ENCODE measurements at regions not wholly inside any gene's neighbourhood (a gene's known extent, or its start where the extent isn't known, plus 50 kb on each side); places are given as distances from the start of the nearest gene placed in this dataset.
"Not testable (repeated sequence)": the region's sequence is repeated elsewhere in the genome, so short reads cannot be mapped to it uniquely, and the experiment has no call there.

DNA sequence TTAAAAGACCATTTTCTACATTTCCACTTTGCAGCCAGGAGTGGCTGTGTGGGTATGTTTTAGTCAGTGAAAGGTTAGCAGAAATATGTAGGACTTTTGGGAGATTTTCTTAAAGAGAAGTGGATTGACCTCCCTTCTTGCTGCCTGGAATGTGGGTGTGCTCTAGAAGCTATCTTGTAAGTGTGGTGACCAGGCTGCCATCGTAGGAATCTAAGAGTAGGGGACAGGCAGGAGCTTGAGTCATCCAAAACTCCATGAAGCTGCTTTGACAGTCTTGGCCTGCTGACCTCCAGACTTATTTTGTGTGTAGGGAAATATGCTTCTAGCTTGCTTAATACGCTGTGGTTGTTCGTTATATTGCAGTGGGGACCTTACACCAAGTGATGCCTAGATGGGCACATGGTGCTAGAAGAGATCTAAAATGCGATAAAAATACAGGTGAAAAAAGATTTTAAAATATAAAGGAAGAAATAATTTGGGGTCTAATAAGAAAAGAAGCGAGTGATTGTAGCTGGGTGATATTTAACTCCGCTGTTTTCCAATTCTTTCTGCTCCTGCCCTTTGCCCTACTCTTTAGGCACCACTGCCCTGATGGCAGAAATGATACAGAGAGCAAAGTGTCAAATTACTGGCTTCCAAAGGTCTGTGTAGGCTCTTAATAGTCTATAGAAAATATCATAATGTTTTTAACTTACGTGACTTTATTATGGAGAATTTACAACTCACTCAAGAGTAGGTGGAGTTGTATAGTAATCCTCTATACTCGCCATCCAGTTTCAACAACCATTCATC, 298.2 kb upstream of the ZNF608 start:
- DNase-seq (ENCODE audit: low read depth in 2 of 2) = peak in 1 of 2 donors; percentile 35

DNA sequence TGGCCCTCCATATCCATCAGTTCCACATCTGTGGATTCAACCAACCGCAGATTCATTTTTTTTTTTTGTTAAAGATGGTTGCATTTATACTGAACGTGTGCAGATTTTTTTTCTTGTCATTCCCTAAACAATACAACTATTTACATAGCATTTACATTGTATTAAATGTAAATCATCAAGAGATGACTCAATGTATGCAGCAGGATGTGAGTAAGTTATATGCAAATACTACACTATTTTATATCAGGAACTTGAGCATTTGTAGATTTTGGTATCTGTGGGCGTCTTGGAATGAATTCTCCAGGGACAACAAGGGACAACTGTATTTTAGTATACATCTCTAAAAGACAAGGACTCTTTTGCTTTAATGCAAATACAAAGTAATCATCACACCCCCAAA, 299.2 kb upstream of the ZNF608 start:
- DNase-seq (ENCODE audit: low read depth in 2 of 2) = no peak

DNA sequence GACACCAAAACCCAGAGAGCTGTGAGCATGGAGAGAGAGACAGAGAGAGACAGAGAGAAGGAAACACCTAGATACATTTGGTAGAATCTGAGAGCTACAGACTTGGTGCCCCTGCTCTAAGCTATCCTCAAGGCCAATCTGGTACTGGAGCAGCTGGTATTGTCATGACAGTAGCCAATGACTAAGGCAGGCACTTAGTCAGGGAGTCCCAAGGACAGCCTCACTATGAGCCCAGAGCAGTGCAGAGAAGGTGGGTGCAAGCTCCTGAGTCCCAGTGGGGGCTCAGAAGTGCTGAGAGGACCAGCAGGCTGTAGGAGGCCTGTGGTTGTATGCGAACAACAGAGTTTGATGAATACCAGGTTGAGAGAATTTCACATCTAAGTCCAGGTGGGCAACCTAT, 300.4 kb upstream of the ZNF608 start:
- no peak for DNase-seq (ENCODE audit: low read depth in 2 of 2)

DNA sequence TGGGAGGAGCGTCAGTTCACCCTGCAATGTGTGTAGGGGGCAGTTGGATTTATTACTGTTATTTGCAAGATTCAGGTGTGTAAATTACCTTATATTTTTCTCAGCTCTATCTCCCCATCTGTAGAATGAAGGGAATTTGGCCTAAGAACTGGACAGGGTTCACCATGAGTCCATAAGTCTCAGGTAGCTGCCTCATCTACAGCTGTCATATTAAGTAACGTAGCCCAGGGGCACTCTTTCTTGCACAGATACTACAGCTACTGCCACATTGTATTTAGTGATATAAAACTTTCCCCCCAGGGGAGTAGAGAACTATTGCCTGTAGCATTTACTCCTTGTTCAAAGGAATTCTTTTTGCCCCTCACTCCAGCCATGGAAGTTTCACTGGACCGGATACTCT, 301.4 kb upstream of the ZNF608 start:
- no peak for DNase-seq (ENCODE audit: low read depth in 2 of 2)

DNA sequence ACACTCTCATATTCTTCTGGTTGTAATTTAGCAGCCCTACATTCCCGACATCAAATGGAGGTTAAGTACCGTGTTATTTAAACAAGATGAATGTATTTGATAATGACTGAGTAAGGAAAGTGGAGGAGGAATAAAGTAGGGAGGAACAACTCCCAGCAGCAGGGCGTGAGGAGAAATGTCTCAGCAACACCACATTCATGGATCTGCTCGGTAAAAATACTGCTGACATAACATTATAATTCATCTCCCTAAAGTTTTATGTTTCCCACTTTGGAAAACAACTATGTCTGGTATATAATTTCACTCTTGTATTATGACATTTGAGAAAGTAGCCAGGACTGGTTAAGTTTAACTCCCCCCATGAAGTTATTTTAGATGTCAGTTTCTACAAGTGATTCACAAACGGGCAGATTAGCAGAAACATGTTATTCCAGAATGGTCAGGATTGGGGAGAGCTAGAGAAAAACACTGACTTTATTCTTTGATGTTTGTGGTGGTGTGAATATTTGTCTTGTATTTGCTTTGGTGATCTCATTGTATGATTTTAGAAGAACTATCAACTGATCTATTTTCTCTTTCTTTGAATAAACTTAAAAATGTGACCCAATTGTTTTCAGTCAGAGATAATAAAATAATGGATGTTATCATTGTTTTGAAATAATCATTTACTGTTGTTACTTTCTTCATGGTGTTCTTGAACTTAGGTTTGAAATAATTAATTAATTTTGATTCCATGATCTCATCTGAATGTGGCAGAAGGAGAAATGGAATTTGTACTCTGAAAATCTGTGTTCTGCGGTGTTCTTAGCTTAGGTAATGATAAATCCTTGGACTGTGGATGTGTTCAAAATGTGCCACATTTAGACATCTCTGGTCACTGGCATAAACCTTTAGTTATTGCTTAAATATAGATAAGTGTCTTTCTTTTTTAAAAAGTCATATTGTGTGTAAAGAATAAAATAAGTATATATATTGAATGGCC, 303.6 kb upstream of the ZNF608 start:
- no peak for DNase-seq (ENCODE audit: low read depth in 2 of 2)

DNA sequence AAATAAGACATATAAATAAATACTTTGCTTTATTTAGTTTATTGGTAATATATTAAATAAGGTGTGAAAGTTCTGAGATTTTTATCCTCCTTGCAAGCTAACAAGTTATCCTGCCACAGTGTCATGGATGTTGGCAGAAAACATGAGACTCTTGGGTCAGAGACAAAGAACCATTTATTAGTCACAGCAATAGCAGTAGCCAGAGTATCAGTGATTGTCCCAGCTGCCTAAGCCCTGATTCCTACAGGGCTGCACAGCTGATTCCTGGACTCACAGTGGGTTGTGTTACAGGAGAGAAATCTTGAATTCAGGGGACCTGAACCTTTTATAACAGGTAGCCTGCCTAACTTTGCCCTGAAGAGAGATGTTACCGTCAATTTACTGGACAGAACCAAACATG, 304.5 kb upstream of the ZNF608 start:
- DNase-seq (ENCODE audit: low read depth in 2 of 2) = no peak

DNA sequence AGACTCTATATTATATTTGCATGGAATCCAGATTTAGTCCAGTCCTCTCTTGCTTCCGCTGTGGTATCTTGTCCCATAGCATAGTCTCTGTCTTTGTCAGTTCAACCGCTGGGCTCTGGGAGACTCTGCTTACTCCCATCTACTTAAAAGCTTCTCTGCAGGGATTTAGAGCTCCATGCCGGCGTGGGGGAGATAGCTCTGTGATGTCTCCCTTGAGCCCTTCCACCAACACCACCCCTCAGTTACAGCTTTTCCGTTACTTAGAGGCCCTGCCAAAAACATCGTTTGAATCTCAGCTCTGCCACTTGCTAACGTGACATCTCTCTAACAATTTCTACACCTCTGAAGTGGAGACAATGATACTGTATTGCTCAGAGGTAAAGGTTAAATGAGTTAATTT, 306.1 kb upstream of the ZNF608 start:
- DNase-seq (ENCODE audit: low read depth in 2 of 2) = no peak

DNA sequence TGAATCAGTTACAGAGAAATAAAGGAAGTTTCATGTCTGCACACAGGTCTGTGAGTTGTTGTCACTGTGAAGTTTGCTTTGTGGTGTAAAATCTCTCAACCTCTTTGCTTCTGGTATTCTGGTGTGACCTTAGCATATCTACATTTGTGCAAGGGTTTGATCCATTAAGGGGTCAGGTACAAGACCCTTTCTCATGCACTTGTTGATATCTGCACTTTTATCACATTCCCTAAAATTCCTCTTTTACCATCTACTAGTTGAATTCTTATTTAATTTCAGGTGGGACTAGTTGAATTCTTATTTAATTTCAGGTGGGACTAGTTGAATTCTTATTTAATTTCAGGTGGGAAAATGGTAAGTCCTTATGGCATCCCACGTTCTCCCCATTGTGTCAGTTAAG, 306.7 kb upstream of the ZNF608 start:
- DNase-seq (ENCODE audit: low read depth in 2 of 2) = no peak

DNA sequence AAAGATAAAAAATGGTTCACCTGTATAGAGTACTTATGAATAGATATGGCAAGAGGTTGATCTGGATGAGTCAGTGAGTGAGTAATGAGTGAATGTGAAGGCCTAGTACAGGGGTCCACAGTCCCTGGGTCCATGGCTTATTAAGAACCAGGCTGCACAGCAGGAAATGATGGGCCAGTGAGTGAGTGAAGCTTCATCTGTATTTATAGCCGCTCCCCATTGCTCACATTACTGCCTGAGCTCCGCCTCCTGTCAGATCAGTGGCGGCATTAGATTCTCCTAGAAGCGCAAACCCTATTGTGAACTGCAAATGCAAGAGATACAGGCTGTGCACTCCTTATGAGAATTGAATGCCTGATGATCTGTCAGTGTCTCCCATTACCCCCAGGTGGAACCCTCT, 307.7 kb upstream of the ZNF608 start:
- DNase-seq (ENCODE audit: low read depth in 2 of 2) = peak in 1 of 2 donors; percentile 15

DNA sequence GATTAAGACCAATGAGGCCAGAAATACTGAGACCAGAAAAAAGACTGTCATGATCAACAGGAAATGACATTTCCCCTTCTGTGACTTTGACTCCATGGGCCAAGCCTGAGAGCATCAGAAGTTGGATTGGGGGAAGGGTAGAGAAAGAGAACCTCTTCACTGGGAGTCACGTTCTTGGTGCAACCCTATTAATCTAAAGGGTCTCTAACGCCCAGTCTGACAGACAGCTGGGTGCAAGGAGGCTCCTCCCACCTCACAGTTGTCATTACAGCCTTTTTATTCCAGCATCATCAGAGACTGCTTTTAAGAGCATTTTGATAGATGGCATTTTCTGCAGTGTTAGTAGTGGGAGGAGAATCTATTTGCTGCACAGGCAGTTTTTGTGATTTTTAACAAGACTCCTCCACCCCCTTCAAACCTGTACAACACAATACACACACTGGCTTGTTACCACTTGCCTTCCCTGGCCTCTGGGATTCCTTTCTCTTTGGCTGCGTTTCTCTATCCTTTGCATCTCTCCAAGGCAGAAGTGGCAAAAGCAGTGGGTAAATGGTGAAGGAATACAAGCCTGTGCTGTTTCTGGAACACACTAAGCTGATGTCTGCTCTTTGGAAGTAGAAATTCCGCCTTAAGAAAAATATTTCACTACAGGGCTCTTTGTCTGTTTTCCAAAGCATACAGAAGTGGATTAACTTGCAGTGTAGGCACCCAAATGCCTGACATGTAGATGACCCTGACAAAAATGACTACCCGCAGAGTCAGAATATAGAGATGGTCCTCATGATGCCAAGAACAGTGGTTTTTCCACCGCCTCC, 310.4 kb upstream of the ZNF608 start:
- no peak for DNase-seq (ENCODE audit: low read depth in 2 of 2)

DNA sequence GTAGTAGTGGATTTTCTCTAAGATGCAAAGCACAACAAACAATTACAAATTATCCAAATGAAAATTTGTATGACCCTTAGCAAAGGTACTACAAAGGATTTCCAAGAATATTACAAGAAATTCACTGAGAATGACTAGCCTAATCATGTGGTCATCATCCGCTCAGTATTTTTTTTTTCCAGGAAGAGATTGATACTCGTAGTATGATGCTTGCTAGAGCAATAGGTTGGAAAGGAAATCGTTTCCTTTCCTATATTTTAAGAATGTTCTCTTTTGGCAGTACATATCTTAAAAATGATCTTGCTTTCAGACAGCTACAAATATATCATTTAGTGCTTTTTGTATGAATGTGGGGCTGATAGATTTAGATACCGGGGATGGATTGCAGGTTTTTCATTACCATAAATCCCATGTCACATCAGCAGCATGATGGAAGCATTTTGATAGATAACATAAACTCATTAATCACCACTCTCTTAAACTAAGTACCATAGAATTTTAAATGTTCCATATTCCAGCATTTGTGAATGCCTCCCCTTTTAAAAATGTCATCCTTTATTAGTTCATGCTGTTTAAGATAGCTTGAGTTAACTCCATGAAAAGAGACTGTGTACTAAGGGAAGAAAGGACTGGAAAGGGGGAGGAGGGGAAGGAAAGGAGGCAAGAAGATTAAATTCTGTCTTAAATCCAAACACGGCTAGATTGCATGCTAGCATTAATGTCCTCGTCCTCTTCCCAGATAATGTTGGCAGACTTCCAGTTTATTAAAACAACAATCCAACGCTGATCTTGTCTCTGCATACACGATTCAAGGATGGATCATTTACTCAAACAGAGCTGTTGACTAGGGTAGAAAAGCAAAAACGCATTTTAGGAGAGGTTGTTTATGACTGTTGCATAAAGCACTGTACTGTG, 311.7 kb upstream of the ZNF608 start:
- peak; percentile 56 to 60 for DNase-seq (ENCODE audit: low read depth in 2 of 2)

DNA sequence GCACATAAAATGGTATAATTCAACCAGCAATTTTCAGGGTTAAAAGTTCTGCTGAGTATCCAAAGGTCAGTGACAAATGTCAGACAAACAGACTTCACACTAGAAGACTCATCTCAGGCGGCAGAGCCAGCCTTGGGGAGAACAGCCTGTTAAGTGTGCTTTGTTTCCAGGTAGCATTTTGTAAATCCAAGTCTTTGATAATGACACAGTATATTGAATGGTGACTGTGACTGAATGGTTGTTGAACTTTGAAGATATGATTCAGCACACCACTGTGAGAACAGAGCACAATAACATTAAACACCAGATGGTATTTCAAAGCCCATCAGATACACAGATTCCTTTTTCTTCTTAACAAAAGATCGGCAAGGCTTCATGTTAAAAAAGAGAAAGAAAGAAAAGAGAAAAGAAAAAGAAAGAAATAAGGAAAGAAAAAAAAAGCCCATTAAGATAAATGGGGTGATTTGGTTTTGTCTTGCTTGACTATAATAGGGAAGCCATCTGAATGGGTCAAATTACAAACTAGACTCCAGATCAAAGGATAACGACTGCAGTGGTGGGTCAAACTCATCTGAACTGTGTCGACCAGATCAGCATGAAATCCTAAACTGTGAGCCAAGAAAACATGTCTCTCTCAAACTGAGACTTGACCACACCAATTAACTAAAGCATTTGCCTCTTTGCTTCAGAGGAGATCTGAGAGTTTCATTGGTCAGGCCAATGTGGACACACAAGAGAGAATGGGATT, 313.0 kb upstream of the ZNF608 start:
- no peak for DNase-seq (ENCODE audit: low read depth in 2 of 2)

DNA sequence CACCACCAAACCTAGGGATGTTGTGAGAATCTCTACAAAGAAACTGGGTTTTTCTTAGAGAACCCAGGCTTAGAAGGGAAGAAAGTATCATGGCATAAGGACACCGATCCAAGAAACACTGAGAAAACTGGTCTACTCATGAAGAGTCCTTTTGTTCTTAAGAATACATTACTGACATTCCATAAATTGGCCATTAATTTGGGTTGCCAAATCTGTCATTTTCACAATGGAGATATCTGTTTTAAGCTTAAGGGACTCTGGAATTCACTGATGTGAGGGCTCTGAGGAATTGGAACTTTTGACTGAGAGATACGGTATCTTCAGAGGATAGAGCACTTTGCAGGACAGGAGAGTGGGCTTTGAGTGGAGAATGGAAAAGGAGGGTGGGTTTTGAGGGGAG, 315.3 kb upstream of the ZNF608 start:
- DNase-seq (ENCODE audit: low read depth in 2 of 2) = no peak

DNA sequence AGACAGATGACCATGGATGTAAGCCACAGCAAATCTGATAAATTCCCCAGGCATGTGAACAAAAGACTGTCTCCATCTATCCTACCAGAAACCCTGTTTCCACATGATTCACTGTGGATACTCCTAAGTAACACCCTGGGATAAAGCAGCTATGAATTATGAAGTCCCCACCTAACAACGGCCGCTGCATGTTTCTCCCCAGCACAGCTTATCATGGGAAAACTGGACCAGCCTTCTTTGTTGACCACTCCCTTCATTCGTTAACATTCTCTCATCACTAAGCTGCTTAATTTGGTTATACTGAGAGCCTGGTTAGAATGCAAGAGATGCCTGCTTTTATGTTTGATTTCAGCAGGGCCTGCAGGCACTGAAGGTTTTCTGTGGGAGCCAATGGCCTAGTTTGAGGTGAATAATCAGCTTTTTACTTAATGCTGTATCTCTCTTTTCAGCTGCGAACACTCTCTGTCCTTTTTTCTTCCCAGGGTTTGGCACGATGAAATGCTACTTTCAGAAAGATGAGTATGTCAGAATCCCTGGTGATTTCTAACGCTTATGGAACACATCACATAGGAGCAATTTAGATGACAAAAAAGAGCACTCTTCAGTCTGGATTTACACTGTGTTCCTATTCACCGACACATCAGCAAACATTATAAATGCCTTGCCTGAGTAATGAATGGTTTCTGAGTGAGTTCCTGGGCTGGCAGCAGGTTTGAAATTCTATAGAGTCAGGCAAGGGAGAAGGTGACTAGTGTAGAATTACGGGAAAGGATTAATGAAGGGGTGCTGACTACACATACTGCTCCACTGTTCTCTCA, 318.4 kb upstream of the ZNF608 start:
- no peak for DNase-seq (ENCODE audit: low read depth in 2 of 2)

DNA sequence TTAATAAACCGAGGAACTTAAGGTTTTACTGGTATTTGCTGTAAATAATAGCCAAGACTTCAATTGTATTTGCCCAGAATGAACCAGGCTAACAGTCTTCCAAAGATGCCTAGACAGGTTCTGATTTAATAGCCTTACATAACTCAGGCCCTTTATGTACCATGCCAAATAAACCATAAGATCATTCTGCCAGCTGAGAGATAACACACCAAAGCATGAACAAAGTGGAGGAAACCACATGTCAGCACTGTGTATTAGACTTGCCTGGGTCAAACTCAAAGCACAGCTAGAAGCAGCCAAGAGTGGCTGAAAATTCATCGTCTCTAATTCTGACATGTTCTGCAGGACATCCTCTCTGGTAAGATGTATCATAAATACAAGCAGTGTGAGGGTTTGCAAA, 319.3 kb upstream of the ZNF608 start:
- DNase-seq (ENCODE audit: low read depth in 2 of 2) = no peak

DNA sequence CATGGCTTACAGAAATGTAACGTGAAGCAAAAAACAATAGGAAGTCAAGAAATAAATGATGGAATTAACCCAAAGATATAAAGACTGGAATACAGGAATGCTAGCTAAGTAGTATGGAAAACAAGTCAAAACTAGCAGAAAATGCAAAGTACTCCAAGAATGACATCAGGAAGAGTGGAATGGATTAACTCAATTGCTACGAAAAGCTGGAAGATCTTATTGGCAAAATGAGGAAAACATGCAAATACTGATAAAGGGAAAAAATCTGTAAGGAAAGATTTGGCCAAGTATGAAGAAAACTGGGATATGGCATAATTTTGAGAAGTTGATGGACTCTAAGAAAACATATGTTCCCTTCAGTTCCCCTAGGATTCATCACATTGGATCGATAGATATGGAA, 324.5 kb upstream of the ZNF608 start:
- DNase-seq (ENCODE audit: low read depth in 2 of 2) = no peak

DNA sequence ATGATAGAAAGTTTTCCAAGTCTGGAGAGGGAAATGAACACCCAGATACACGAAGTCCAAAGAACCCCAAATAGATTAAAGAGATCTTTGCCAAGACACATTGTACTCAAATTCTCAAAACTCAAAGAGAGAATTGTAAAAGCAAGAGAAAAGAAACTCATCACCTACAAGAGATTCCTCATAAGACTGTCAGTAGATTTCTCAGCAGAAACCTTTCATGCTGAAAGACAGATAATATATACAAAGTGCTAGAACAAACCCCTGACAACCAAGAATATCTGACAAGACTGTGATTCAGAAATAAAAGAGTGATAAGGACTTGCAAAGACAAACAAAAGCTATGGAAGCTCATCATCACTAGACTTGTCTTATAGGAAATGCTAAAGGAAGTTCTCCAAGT, 326.7 kb upstream of the ZNF608 start:
- no peak for DNase-seq (ENCODE audit: low read depth in 2 of 2)

DNA sequence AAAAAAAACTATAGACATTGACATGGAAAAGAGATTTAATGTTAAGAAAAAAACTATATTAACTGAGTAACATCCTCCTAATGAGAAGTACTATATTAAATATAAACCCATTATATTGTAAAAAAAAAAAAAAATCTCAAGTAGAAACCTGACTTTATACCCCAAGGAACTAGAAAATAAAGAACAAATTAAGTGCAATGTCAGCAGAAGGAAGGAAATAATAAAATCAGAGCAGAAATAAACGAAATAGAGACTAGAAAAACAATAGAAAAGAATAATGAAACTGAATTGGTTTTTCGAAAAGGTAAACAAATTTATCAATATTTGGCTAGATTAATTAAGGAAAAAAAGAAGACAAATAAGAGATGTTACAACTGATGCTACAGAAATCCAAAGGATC, 329.1 kb upstream of the ZNF608 start:
- no peak for DNase-seq (ENCODE audit: low read depth in 2 of 2)

DNA sequence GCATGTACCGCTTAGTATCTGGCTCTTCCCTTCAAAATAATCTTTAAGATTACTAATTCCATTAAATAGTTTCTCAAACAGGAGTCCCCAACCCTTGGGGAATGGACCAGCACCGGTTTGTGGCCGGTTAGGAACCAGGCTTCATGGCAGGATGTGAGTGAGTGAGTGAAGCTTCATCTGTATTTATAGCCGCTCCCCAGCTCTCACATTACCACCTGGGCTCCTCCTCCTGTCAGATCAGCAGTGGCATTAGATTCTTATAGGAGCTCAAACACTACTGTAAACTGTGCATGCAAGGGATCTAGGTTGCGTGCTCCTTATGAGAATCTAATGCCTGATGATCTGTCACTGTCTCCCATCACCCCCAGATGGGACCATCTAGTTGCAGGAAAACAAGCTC, 332.6 kb upstream of the ZNF608 start:
- not testable (repeated sequence) for DNase-seq (ENCODE audit: low read depth in 2 of 2)
